Thyroid gland (tissue), 4 donors: ENCODE measurements at regions not wholly inside any gene's neighbourhood (a gene's known extent, or its start where the extent isn't known, plus 50 kb on each side); places are given as distances from the start of the nearest gene placed in this dataset.
"Not testable (repeated sequence)": the region's sequence is repeated elsewhere in the genome, so short reads cannot be mapped to it uniquely, and the experiment has no call there.

Source experiments
- POLR2A ChIP-seq, 2 donors: fragments of 450-650 bp; IDR thresholded peaks; one replicate each; pipeline ENCODE4 v1.6.1; 2017; ENCODE audit warnings: antibody characterized with exemption in 2 of 2, mild to moderate bottlenecking in 2 of 2, moderate library complexity in 1 of 2
- TF ChIP-seq, protein P1 (sequence below), 6 experiments: fragments of 200-600 bp in 3 of 6; fragments of 450-650 bp in 3 of 6; sonication (generic) in 3 of 6; IDR thresholded peaks; one replicate each; pipeline ENCODE4 v1.5.1; 2016 to 2019; ENCODE audit warnings: antibody characterized with exemption in 6 of 6, mild to moderate bottlenecking in 2 of 6, inconsistent platforms in 1 of 6, moderate library complexity in 1 of 6

DNA sequence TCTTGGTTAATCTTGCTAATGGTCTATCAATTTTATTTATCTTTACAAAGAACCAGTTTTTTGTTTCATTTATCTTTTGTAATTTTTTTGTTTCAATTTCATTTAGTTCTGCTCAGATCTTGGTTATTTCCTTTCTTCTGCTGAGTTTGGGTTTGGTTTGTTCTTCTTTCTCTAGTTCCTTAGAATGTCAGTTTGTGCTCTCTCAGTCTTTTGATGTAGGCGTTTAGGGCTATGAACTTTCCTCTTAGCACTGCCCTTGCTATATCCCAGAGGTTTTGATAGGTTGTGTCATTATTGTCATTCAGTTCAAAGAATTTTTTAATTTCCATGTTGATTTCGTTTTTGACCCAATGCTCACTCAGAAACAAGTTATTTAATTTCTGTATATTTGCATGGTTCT, 97.1 kb upstream of the CHST15 start:
- TF ChIP-seq, protein P1, sequence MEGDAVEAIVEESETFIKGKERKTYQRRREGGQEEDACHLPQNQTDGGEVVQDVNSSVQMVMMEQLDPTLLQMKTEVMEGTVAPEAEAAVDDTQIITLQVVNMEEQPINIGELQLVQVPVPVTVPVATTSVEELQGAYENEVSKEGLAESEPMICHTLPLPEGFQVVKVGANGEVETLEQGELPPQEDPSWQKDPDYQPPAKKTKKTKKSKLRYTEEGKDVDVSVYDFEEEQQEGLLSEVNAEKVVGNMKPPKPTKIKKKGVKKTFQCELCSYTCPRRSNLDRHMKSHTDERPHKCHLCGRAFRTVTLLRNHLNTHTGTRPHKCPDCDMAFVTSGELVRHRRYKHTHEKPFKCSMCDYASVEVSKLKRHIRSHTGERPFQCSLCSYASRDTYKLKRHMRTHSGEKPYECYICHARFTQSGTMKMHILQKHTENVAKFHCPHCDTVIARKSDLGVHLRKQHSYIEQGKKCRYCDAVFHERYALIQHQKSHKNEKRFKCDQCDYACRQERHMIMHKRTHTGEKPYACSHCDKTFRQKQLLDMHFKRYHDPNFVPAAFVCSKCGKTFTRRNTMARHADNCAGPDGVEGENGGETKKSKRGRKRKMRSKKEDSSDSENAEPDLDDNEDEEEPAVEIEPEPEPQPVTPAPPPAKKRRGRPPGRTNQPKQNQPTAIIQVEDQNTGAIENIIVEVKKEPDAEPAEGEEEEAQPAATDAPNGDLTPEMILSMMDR (IDR thresholded peaks at IDR 0.05) = not testable (repeated sequence)
- TF ChIP-seq POLR2A (IDR thresholded peaks at IDR 0.05) = not testable (repeated sequence)
